NCI-H1436 treated with DMSO at 0.1 percent for 48 hours (cell line): ENCODE measurements at regions not wholly inside any gene's neighbourhood (a gene's known extent, or its start where the extent isn't known, plus 50 kb on each side); places are given as distances from the start of the nearest gene placed in this dataset.

Source experiments
- DNase-seq: peaks from one replicate; lab custom pipeline; 2025; lab: John Stamatoyannopoulos, UW

GRCh38 chr3:107970993-107971580, 119.7 kb downstream of the CD47 start:
- no peak for DNase-seq

GRCh38 chr3:107969994-107970819, 120.6 kb downstream of the CD47 start:
- DNase-seq, result no peak

- DNase-seq, result no peak
These were observed 121.3 kb downstream of the CD47 start for GRCh38 chr3:107969525-107969924.

- DNase-seq, result no peak
These were observed 124.6 kb downstream of the CD47 start for GRCh38 chr3:107966276-107966675.

- no peak for DNase-seq
These were observed 125.6 kb downstream of the CD47 start for GRCh38 chr3:107965136-107965655.

GRCh38 chr3:107963581-107963980, 127.2 kb downstream of the CD47 start:
- no peak for DNase-seq

- DNase-seq, result no peak
These were observed 127.9 kb downstream of the CD47 start for GRCh38 chr3:107962946-107963345.

- DNase-seq, result no peak
These were observed 128.8 kb downstream of the CD47 start for GRCh38 chr3:107962037-107962436.

GRCh38 chr3:107959550-107960154, 131.2 kb downstream of the CD47 start:
- DNase-seq, result no peak

- no peak for DNase-seq
These were observed 132.7 kb downstream of the CD47 start for GRCh38 chr3:107958146-107958545.

- DNase-seq, result no peak
These were observed 133.6 kb downstream of the CD47 start for GRCh38 chr3:107956991-107957900.

- no peak for DNase-seq
These were observed 136.0 kb downstream of the CD47 start for GRCh38 chr3:107954845-107955244.

- no peak for DNase-seq
These were observed 137.1 kb downstream of the CD47 start for GRCh38 chr3:107953722-107954121.

- no peak for DNase-seq
These were observed 139.7 kb downstream of the CD47 start for GRCh38 chr3:107951126-107951525.

- DNase-seq, result peak; percentile 19
These were observed 140.4 kb downstream of the CD47 start for GRCh38 chr3:107950417-107950816.

GRCh38 chr3:107949394-107949970, 141.3 kb downstream of the CD47 start:
- DNase-seq, result no peak

- DNase-seq, result no peak
These were observed 143.6 kb downstream of the CD47 start for GRCh38 chr3:107947203-107947602.

GRCh38 chr3:107946700-107947099, 144.1 kb downstream of the CD47 start:
- DNase-seq, result no peak

- DNase-seq, result no peak
These were observed 145.3 kb downstream of the CD47 start for GRCh38 chr3:107945417-107946094.

GRCh38 chr3:107943786-107944523, 146.9 kb downstream of the CD47 start:
- no peak for DNase-seq
